ENCODE measurements at regions not wholly inside any gene's neighbourhood (a gene's known extent, or its start where the extent isn't known, plus 50 kb on each side); places are given as distances from the start of the nearest gene placed in this dataset.
"Not testable (repeated sequence)": the region's sequence is repeated elsewhere in the genome, so short reads cannot be mapped to it uniquely, and the experiment has no call there.

DNA sequence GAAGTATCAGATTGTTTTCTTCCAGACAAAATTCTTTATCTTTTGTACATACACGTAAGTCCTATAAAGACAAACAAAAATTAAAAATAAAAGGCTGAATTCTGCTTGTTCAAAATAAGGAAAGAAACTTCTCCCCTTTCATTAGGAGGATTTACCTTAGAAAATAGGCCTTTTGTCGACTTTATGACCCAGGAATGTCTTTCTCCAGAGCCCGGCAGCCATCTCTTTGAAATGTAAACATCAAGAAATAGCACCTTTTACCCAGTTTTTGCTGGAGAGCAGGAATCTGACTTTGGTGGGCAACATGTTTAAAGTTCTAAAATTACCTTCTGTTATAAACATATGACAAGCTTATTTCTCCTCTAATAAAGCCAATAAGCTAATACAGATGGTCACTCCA lies 373.0 kb upstream of the FTMT start:
- no peak overlapping the region for H3K27ac ChIP-seq
- H3K9me3 ChIP-seq = no peaks in the 10 kb centered on the region
- TF ChIP-seq POLR2AphosphoS5 (IDR thresholded peaks at IDR 0.05) (no peak), POLR2A (IDR thresholded peaks at IDR 0.05) (no peak), EP300 (IDR thresholded peaks at IDR 0.05) (no peak)
- TF ChIP-seq, protein P1, sequence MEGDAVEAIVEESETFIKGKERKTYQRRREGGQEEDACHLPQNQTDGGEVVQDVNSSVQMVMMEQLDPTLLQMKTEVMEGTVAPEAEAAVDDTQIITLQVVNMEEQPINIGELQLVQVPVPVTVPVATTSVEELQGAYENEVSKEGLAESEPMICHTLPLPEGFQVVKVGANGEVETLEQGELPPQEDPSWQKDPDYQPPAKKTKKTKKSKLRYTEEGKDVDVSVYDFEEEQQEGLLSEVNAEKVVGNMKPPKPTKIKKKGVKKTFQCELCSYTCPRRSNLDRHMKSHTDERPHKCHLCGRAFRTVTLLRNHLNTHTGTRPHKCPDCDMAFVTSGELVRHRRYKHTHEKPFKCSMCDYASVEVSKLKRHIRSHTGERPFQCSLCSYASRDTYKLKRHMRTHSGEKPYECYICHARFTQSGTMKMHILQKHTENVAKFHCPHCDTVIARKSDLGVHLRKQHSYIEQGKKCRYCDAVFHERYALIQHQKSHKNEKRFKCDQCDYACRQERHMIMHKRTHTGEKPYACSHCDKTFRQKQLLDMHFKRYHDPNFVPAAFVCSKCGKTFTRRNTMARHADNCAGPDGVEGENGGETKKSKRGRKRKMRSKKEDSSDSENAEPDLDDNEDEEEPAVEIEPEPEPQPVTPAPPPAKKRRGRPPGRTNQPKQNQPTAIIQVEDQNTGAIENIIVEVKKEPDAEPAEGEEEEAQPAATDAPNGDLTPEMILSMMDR (IDR thresholded peaks at IDR 0.05) = no peak
- H3K4me3 ChIP-seq = no peak overlapping the region
- H3K27me3 ChIP-seq = no peaks in the 10 kb centered on the region
- DNase-seq = no peak
- intact Hi-C loops (cut with DNase I) = no loop called here
- no peaks in the 10 kb centered on the region for H3K36me3 ChIP-seq
- no peaks in the 10 kb centered on the region for H3K4me1 ChIP-seq
- WGBS, 2 donors = 55 to 61% methylated on average over 3 of the region's 3 CpGs

DNA sequence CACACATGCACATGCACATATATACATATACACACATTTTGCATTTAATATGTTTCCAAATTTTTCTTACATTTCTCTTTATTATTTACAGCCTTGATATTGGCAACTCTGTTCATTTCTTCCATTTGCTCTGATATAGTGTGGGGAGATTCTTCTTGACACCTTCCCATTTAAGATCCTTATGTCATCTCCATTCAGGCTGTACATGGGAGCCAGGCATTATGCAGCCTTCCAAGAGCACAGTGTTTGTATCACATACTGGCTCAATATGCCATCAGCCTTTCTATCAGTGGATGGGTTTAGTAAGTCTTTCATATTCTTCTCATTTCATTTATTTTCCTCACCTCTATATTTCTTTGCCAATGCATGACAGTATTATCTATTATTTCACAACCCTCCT lies 372.3 kb upstream of the FTMT start:
- no peak for DNase-seq
- Histone ChIP-seq H3K36me3 (no peaks in the 10 kb centered on the region), H3K27me3 (no peaks in the 10 kb centered on the region), H3K27ac (no peak overlapping the region), H3K4me1 (no peaks in the 10 kb centered on the region), H3K9me3 (no peaks in the 10 kb centered on the region), H3K4me3 (no peak overlapping the region)
- TF ChIP-seq, protein P1 (IDR thresholded peaks at IDR 0.05) = no peak
- TF ChIP-seq POLR2A (IDR thresholded peaks at IDR 0.05) (no peak), EP300 (IDR thresholded peaks at IDR 0.05) (no peak), POLR2AphosphoS5 (IDR thresholded peaks at IDR 0.05) (no peak)
- intact Hi-C loops (cut with DNase I) = no loop called here

DNA sequence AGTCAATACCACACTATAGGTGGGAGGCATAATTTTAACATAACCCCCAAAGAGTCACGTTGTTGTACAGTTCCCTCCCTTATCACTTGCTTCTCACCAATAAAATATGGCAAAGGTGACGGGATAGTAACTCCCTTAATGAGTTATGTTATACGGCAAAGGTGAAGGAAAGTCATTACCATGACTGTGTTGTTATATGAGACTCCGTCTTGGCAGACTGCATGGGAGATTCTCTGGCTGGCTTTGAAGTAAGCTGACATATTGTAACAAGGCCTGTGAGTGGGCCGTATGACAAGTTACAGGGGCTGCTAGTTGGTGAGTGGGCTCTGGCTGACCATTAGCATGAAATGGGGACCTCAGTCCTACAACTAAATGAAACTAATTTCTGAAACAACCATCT lies 366.4 kb upstream of the FTMT start:
- Histone ChIP-seq H3K4me3 (no peak overlapping the region), H3K27ac (no peak overlapping the region), H3K36me3 (no peaks in the 10 kb centered on the region), H3K27me3 (no peaks in the 10 kb centered on the region), H3K9me3 (no peaks in the 10 kb centered on the region), H3K4me1 (no peaks in the 10 kb centered on the region)
- TF ChIP-seq, protein P1 (IDR thresholded peaks at IDR 0.05) = no peak
- TF ChIP-seq POLR2A (IDR thresholded peaks at IDR 0.05) (no peak), POLR2AphosphoS5 (IDR thresholded peaks at IDR 0.05) (no peak), EP300 (IDR thresholded peaks at IDR 0.05) (no peak)
- intact Hi-C loops (cut with DNase I) = no loop called here
- WGBS, 2 donors = 59 to 76% methylated on average over 5 of the region's 5 CpGs
- DNase-seq = no peak

DNA sequence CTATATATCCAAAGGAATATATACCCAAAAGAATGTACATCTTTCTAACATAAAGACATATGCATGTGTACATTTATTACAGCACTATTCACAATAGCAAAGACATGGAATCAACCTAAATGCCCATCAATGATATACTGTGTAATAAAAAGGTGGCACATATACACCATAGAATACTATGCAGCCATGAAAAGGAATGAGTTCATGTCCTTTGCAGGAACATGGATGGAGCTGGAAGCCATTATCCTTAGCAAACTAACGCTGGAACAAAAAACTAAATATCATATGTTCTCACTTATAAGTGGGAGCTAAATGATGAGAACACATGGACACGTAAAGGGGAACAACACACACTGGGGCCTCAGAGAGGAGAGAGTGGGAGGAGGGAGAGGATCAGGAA lies 365.7 kb upstream of the FTMT start:
- H3K36me3 ChIP-seq; H3K4me1 ChIP-seq; DNase-seq; H3K27me3 ChIP-seq; H3K4me3 ChIP-seq; intact Hi-C loops (cut with DNase I); H3K9me3 ChIP-seq; H3K27ac ChIP-seq: not testable (repeated sequence)
- 93 to 94% methylated on average over 2 of the region's 2 CpGs for WGBS, 2 donors

DNA sequence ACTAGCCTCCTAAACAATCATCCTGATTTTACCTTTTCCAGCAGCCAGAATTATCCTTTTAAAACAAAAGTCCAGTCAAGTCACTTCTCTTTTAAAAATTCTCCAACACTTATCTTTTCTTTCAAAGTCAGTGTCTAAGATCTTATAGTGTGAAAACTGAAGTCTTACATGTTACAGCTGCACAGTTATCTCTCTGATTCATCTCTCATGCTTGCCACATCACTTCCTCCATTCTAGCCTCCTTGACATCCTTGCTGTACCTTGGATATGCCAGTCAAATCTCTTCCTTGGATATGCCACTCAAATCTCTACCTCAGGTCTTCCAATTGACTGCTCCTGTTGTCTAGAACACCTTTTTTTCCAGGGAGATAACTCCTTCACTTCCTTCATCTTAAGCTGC lies 361.7 kb upstream of the FTMT start:
- no peaks in the 10 kb centered on the region for H3K27me3 ChIP-seq
- no peak overlapping the region for H3K27ac ChIP-seq
- no peaks in the 10 kb centered on the region for H3K36me3 ChIP-seq
- TF ChIP-seq, protein P1 (IDR thresholded peaks at IDR 0.05) = no peak
- no peak for TF ChIP-seq POLR2A (IDR thresholded peaks at IDR 0.05)
- no peak for TF ChIP-seq POLR2AphosphoS5 (IDR thresholded peaks at IDR 0.05)
- no peak for TF ChIP-seq EP300 (IDR thresholded peaks at IDR 0.05)
- H3K4me1 ChIP-seq = no peaks in the 10 kb centered on the region
- intact Hi-C loops (cut with DNase I) = no loop called here
- no peak overlapping the region for H3K4me3 ChIP-seq
- no peak for DNase-seq
- H3K9me3 ChIP-seq = no peaks in the 10 kb centered on the region

Data from sigmoid colon (tissue), 6 donors.